CD4-positive, alpha-beta T cell treated with Interleukin-21 for 1 hour (primary cell): ENCODE measurements at regions not wholly inside any gene's neighbourhood (a gene's known extent, or its start where the extent isn't known, plus 50 kb on each side); places are given as distances from the start of the nearest gene placed in this dataset.

Experiments
- DNase-seq: peaks from one replicate; pipeline ENCODE4 v3.0.0-alpha.2; 2020

GRCh38 chr1:13976485-13976884 is 276.5 kb downstream of the PRDM2 start:
- no peak for DNase-seq

GRCh38 chr1:13981142-13981541 is 281.2 kb downstream of the PRDM2 start:
- no peak for DNase-seq

GRCh38 chr1:13983393-13983792 is 283.4 kb downstream of the PRDM2 start:
- DNase-seq = no peak

- no peak for DNase-seq
Measured at GRCh38 chr1:13990939-13991338, 291.0 kb downstream of the PRDM2 start.

GRCh38 chr1:13992489-13993285 is 292.7 kb downstream of the PRDM2 start:
- no peak for DNase-seq

- no peak for DNase-seq
Measured at GRCh38 chr1:13994386-13994785, 294.4 kb downstream of the PRDM2 start.

- DNase-seq = no peak
Measured at GRCh38 chr1:13996334-13996733, 296.3 kb downstream of the PRDM2 start.

- DNase-seq = no peak
Measured at GRCh38 chr1:14003552-14003951, 303.6 kb downstream of the PRDM2 start.

- no peak for DNase-seq
Measured at GRCh38 chr1:14009582-14009981, 309.6 kb downstream of the PRDM2 start.

- DNase-seq = no peak
Measured at GRCh38 chr1:14010476-14010875, 310.5 kb downstream of the PRDM2 start.

GRCh38 chr1:14011132-14011531 is 311.1 kb downstream of the PRDM2 start:
- no peak for DNase-seq

- no peak for DNase-seq
Measured at GRCh38 chr1:14011888-14012287, 311.9 kb downstream of the PRDM2 start.

GRCh38 chr1:14014929-14015328 is 314.9 kb downstream of the PRDM2 start:
- DNase-seq = no peak

GRCh38 chr1:14015917-14016316 is 315.9 kb downstream of the PRDM2 start:
- DNase-seq = no peak

- DNase-seq = no peak
Measured at GRCh38 chr1:14017531-14017961, 317.6 kb downstream of the PRDM2 start.

- DNase-seq = no peak
Measured at GRCh38 chr1:14019461-14019860, 319.5 kb downstream of the PRDM2 start.

GRCh38 chr1:14020006-14020405 is 320.0 kb downstream of the PRDM2 start:
- DNase-seq = no peak

- no peak for DNase-seq
Measured at GRCh38 chr1:14027099-14027498, 327.1 kb downstream of the PRDM2 start.

- DNase-seq = no peak
Measured at GRCh38 chr1:14031461-14031860, 331.5 kb downstream of the PRDM2 start.

GRCh38 chr1:14034506-14034905 is 334.5 kb downstream of the PRDM2 start:
- no peak for DNase-seq

- no peak for DNase-seq
Measured at GRCh38 chr1:14037101-14037847, 337.3 kb downstream of the PRDM2 start.

- DNase-seq = no peak
Measured at GRCh38 chr1:14039582-14040430, 339.8 kb downstream of the PRDM2 start.

- no peak for DNase-seq
Measured at GRCh38 chr1:14049965-14050364, 350.0 kb downstream of the PRDM2 start.
